K562 (cell line): ENCODE measurements at regions not wholly inside any gene's neighbourhood (a gene's known extent, or its start where the extent isn't known, plus 50 kb on each side); places are given as distances from the start of the nearest gene placed in this dataset.

ENCODE experiments used
- ARID2 ChIP-seq: fragments of 450-650 bp; IDR thresholded peaks from 2 replicates; pipeline ENCODE4 v1.6.1; 2017; ENCODE audit warnings: antibody characterized with exemption, mild to moderate bottlenecking
- CC2D1A ChIP-seq: fragments of 450-650 bp; IDR thresholded peaks from 2 replicates; pipeline ENCODE4 v1.6.1; 2017; ENCODE audit warnings: mild to moderate bottlenecking
- CEBPB ChIP-seq: fragments of 450-650 bp; IDR thresholded peaks from 2 replicates; pipeline ENCODE4 v1.6.1; 2016; ENCODE audit warnings: missing genetic modification characterization, missing compliant biosample characterization
- CXXC5 ChIP-seq: fragments of 250-450 bp; sonication (Bioruptor Pico); IDR thresholded peaks from 2 replicates; pipeline ENCODE4 v1.8.0; 2022; ENCODE audit warnings: inconsistent platforms, mild to moderate bottlenecking, moderate library complexity
- KLF6 ChIP-seq: fragments of 250-450 bp; sonication (Bioruptor Pico); IDR thresholded peaks from 2 replicates; pipeline ENCODE4 v1.4.0; 2020; ENCODE audit warnings: mild to moderate bottlenecking, moderate library complexity, borderline replicate concordance
- POLR2AphosphoS5 ChIP-seq: IDR thresholded peaks from 2 replicates; pipeline ENCODE4 v1.6.1; 2011; ENCODE audit warnings: mild to moderate bottlenecking, low read depth, low read length, moderate library complexity; ENCODE audit not compliant: control insufficient read depth, insufficient read depth
- SMARCE1 ChIP-seq: fragments of 450-650 bp; IDR thresholded peaks from 2 replicates; pipeline ENCODE4 v1.7.1; 2016; ENCODE audit warnings: mild to moderate bottlenecking
- TOE1 ChIP-seq, 2 experiments: fragments of 450-650 bp in 1 of 2; sonication (generic) in 1 of 2; formaldehyde crosslinking in 1 of 2; IDR thresholded peaks; 2 replicates each; pipeline versions ENCODE4 v1.7.1 to v1.8.0; 2016 to 2022; ENCODE audit warnings: borderline replicate concordance in 2 of 2, mild to moderate bottlenecking in 2 of 2, antibody characterized with exemption in 1 of 2, inconsistent platforms in 1 of 2, low read depth in 1 of 2, missing genetic modification reagents in 1 of 2, moderate library complexity in 1 of 2
- ZBTB26 ChIP-seq: fragments of 450-650 bp; formaldehyde crosslinking; IDR thresholded peaks from 2 replicates; pipeline ENCODE4 v1.4.0; 2022; ENCODE audit warnings: missing genetic modification characterization
- ZNF274 ChIP-seq: IDR thresholded peaks from 2 replicates; pipeline ENCODE4 v1.6.1; 2011; ENCODE audit warnings: low read depth, mild to moderate bottlenecking, low read length, moderate library complexity, borderline replicate concordance
- ZNF384 ChIP-seq: IDR thresholded peaks from 2 replicates; pipeline ENCODE4 v1.6.1; 2012; ENCODE audit warnings: low read depth, low read length, improper control_type of control experiment
- ZNF592 ChIP-seq: fragments of 450-650 bp; IDR thresholded peaks from 2 replicates; pipeline ENCODE4 v1.6.1; 2017; ENCODE audit warnings: antibody characterized with exemption, mild to moderate bottlenecking

GRCh38 chr4:30856795-30857564 lies 136.8 kb downstream of the PCDH7 start:
- TF ChIP-seq ZNF384 (no peak), SMARCE1 (no peak), ARID2 (no peak), CC2D1A (no peak), ZNF592 (no peak), TOE1 (IDR thresholded peaks at IDR 0.05; ENCODE audit: borderline replicate concordance) (no peak), TOE1 (CRISPR knock-in tag; IDR thresholded peaks at IDR 0.05; ENCODE audit: borderline replicate concordance, low read depth) (no peak), ZNF274 (no peak), ZBTB26 (no peak), CEBPB (no peak), KLF6 (CRISPR knock-in tag) (no peak), POLR2AphosphoS5 (no peak), CXXC5 (CRISPR knock-in tag) (no peak)
